LNCaP clone FGC (cell line): ENCODE measurements at regions not wholly inside any gene's neighbourhood (a gene's known extent, or its start where the extent isn't known, plus 50 kb on each side); places are given as distances from the start of the nearest gene placed in this dataset.

ENCODE experiments used
- DNase-seq: peaks from one replicate; pipeline ENCODE4 v3.0.0-alpha.2; 2011; ENCODE audit warnings: low read depth
- H3K4me3 ChIP-seq: 2 replicates; pipeline ENCODE4 v1.5.1; 2011; ENCODE audit warnings: mild to moderate bottlenecking, low read depth, low read length, control low read depth
- TF ChIP-seq, protein P1 (sequence below): IDR thresholded peaks from 2 replicates; pipeline ENCODE4 v1.5.1; 2012; ENCODE audit warnings: mild to moderate bottlenecking; ENCODE audit not compliant: control insufficient read depth, insufficient read depth; ENCODE audit errors: extremely low read depth

DNA sequence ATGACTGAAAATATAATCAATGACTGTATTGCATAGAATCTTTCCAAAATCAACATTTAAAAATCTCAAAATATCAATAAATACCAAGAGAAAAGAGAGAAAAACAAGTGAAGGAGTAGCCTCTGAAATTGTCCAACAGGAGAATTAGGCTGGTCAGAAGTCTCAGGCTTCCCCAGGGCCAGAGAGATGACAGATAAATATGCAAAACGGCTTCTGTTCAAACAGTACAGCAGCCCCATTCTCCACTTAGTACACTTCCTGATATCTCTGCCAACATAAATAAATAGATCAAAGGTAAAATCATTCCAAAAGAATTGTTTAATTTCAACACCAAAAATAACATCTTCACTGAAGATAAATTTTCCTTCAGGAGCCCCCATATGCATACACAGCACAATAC is 204.7 kb upstream of the GABRA2 start:
- no peak overlapping the region for H3K4me3 ChIP-seq
- DNase-seq: peak; percentile 13
- TF ChIP-seq, protein P1, sequence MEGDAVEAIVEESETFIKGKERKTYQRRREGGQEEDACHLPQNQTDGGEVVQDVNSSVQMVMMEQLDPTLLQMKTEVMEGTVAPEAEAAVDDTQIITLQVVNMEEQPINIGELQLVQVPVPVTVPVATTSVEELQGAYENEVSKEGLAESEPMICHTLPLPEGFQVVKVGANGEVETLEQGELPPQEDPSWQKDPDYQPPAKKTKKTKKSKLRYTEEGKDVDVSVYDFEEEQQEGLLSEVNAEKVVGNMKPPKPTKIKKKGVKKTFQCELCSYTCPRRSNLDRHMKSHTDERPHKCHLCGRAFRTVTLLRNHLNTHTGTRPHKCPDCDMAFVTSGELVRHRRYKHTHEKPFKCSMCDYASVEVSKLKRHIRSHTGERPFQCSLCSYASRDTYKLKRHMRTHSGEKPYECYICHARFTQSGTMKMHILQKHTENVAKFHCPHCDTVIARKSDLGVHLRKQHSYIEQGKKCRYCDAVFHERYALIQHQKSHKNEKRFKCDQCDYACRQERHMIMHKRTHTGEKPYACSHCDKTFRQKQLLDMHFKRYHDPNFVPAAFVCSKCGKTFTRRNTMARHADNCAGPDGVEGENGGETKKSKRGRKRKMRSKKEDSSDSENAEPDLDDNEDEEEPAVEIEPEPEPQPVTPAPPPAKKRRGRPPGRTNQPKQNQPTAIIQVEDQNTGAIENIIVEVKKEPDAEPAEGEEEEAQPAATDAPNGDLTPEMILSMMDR: no peak

DNA sequence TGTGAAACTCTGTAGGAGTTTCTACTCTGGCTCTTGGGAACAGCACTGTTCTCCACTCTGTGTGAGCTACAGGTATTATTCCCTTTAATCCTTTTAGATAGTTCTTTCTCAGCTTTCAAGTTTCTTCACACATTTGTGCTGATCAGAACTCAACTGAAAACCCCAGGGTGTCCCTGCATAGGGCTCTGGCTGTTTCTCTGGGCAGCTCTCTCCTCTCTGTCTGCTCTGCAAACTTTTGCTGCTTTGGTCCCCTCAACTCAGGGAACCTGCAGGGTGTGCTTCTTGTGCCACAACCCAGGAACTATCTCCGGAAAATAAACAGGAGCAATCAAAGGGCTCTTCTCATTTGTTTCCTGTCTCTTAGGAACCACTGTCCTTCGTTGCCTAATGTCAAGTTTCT is 196.6 kb upstream of the GABRA2 start:
- no peak overlapping the region for H3K4me3 ChIP-seq
- DNase-seq: no peak
- TF ChIP-seq, protein P1: no peak

DNA sequence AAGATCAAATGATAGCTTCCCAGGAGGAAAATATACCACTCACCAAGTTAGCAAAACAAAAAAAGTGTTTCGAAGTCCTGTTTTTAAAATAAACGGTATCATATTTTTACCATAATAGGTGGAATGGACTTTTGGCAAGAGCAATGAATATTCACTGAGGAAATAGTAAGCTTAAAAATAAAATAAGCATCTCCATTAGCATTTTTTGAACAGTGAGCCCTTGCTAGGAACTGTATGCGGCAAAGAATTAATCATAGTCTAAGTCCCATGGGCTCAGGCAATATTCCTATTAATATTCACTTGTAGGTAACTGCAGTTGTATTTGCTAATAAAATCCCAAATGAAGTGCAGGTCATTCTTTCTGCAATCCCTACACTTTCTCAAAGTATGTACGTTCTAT is 191.7 kb upstream of the GABRA2 start:
- no peak for DNase-seq
- TF ChIP-seq, protein P1: no peak
- no peak overlapping the region for H3K4me3 ChIP-seq

DNA sequence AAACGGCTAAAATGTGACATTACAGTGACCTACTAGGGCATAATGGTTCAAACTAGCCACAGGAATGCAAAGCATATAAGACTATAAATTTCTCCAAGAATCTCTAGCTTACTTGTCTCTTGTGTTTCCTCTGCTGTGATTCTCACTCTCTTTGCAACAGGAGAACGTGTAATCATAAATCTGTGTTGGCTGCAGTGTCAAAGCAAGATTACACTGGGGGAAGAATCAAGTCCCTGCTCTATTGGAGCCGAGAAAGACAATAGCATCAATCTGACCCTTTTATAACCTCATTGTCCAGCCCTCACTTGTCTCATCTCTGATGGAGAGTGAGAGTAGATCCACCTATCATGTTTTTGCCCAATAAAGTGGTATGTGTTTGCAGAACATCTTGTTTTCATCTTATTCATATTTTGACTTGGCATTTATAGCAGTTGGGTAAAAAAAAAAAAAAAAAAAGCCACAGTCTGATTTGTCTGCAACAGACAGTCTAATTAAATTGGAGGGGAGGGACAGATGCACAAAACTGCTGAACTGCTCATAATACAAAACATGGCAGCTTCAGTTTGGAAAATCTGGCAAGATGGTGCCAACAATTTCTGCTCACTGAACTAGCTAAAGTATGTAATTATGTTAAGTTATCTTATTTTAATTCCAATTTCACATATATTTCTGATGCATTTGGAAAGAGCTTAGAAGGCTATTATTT is 165.0 kb upstream of the GABRA2 start:
- no peak for DNase-seq
- TF ChIP-seq, protein P1: no peak
- H3K4me3 ChIP-seq: no peak overlapping the region

DNA sequence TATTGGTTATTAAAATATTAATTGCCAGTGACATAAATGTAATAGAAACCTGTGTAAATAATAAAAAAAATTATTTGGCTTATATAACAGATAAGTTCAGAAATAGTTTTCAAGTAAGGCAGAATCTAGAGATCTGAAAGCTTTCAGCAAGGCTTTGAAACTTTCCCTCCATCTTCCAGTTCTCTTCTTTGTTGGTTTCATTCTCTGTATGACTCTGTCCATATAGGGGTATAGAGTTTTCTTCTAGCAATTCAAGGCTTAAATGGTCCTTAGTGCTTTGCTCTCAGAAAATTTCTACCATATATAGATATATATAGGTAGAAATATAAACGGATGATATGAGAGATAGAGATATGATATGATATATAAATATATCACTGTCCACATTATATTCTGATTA is 160.5 kb upstream of the GABRA2 start:
- TF ChIP-seq, protein P1: no peak
- H3K4me3 ChIP-seq: no peak overlapping the region
- DNase-seq: no peak

DNA sequence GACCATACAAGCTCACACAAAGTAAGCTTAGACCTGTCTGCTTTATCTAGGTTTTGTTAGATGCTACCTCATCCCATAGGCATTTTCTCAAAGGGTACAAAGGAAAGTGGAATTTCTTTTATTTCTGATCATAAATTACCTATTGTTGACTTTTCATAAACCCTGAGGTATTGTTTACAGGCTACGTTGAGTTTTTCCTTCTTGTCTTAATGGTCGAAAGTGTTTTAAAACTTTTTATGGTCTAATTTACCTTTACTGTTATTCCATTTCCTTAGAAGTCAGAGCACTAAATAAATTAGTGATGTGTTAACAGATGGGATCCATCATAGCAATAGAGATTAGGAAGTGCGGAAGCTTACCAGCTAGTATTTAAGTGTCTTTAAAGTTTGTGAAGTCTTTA is 159.2 kb upstream of the GABRA2 start:
- TF ChIP-seq, protein P1: no peak
- no peak for DNase-seq
- H3K4me3 ChIP-seq: no peak overlapping the region

DNA sequence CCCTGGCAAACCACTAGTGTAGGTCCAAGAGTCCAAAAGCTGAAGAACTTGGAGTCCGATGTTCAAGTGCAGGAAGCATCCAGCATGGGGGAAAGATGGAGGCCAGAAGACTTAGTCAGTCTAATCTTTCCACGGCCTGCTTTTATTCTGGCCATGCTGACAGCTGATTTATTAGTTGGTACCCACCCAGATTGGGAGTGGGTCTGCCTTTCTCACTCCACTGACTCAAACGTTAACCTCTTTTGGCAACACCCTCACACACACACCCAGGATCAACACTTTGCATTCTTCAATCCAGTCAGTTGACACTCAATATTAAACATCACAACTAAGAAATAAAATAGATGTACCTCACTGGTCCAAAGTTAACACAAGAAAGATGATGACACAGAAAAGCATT is 134.8 kb upstream of the GABRA2 start:
- TF ChIP-seq, protein P1: no peak
- no peak for DNase-seq
- H3K4me3 ChIP-seq: no peak overlapping the region
